ENCODE measurements at regions not wholly inside any gene's neighbourhood (a gene's known extent, or its start where the extent isn't known, plus 50 kb on each side); places are given as distances from the start of the nearest gene placed in this dataset.

DNA sequence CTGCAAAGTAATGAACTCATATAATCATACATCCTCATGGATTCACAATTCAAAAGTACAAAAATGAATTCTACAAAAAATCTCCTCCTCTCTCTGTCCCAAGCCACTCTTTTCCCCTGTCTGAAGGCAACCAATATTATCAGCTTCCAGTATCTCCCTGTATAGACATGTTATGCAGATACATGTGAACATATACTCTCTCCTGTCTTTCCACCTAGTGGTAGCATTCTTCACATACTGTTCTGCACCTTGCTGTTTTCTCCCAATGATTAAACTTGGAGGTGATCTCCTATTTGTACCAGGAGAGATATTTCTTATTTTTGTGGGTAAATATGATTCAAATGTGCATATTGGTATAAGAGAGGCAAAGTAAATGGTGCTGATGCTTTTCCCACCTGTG is 416.4 kb downstream of the EPM2A start:
- no peaks in the 10 kb centered on the region for H3K36me3 Mint-ChIP-seq
- H3K9me3 Mint-ChIP-seq, result peaks cover 9 to 11% of the 10 kb centered on the region in 2 donors
- H3K27ac Mint-ChIP-seq, result no peak overlapping the region
- no peak for ATAC-seq
- DNase-seq (ENCODE audit: low spot score in 2 of 2), result no peak

DNA sequence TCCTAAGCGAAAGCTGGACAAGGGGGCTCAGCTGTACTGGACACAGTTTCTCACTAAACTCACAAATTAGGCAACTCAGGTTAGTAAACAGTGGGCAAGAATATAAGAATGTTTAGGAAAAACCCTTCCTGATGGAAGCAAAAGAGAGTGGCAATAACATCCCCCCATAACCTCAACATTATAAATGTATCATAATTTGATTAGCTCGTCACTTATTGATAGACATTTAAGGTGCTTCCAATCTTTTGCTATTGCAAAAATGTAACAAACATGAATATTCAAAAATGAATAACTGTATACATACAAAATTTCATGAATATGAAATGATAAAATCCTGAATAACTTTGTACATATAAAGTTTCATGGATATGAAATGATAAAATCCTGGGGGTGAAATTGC is 415.7 kb downstream of the EPM2A start:
- Mint-ChIP-seq H3K27ac (no peak overlapping the region), H3K9me3 (peaks cover 9 to 11% of the 10 kb centered on the region in 2 donors), H3K36me3 (no peaks in the 10 kb centered on the region)
- no peak for ATAC-seq
- DNase-seq (ENCODE audit: low spot score in 2 of 2), result no peak

DNA sequence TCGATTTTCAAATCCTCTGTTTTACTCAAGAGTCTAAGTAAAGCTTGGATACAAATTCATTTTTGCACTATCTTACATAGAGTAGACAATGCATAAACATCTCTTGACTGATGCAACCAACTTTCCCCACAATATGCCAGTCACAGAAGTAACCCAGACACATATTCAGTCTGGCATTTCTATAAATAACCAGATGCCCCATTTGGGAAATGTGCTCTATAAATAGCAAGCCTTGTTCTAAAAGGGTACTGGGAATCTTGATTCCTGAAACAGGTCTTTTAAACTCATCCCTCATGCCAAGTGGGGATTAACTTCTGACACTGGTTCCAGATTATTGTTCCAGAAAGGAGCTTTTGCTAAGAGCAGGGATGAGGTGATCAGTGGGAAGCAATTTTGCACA is 411.7 kb downstream of the EPM2A start:
- DNase-seq (ENCODE audit: low spot score in 2 of 2) (no peak), ATAC-seq (no peak)
- Mint-ChIP-seq H3K9me3 (no peaks in the 10 kb centered on the region), H3K36me3 (no peaks in the 10 kb centered on the region), H3K27ac (no peak overlapping the region)

- no peak for ATAC-seq
- Mint-ChIP-seq H3K36me3 (no peaks in the 10 kb centered on the region), H3K9me3 (no peaks in the 10 kb centered on the region), H3K27ac (no peak overlapping the region)
- DNase-seq (ENCODE audit: low spot score in 2 of 2), result no peak
Measured at GRCh38 chr6:145327586-145327985, 407.7 kb downstream of the EPM2A start.

GRCh38 chr6:145329257-145329656 is 406.1 kb downstream of the EPM2A start:
- DNase-seq (ENCODE audit: low spot score in 2 of 2), result no peak
- no peaks in the 10 kb centered on the region for H3K36me3 Mint-ChIP-seq
- no peak for ATAC-seq
- no peaks in the 10 kb centered on the region for H3K9me3 Mint-ChIP-seq
- no peak overlapping the region for H3K27ac Mint-ChIP-seq

DNA sequence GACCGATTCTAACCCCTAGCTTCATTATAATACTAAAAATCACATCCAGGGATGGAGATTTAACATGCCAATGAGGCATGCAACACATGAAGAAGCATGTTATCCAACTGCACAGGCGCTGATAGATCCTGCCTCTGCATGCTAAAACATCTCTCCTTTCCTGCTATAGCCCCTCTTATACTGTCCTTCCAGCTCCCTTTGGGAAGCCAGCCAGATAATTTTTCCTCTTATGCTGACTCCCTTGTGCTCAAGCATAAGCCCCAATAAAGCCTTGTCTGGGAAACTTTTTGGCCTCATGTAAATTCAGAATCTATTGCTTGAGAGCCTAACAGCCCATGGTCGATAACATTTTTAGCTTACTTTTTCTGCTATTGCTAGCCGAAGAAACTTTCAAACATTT is 404.3 kb downstream of the EPM2A start:
- Mint-ChIP-seq H3K9me3 (no peaks in the 10 kb centered on the region), H3K36me3 (no peaks in the 10 kb centered on the region), H3K27ac (no peak overlapping the region)
- ATAC-seq (no peak), DNase-seq (ENCODE audit: low spot score in 2 of 2) (no peak)

- no peaks in the 10 kb centered on the region for H3K36me3 Mint-ChIP-seq
- H3K27ac Mint-ChIP-seq, result no peak overlapping the region
- DNase-seq (ENCODE audit: low spot score in 2 of 2) (no peak), ATAC-seq (no peak)
- H3K9me3 Mint-ChIP-seq, result no peaks in the 10 kb centered on the region
Measured at GRCh38 chr6:145332011-145332410, 403.3 kb downstream of the EPM2A start.

DNA sequence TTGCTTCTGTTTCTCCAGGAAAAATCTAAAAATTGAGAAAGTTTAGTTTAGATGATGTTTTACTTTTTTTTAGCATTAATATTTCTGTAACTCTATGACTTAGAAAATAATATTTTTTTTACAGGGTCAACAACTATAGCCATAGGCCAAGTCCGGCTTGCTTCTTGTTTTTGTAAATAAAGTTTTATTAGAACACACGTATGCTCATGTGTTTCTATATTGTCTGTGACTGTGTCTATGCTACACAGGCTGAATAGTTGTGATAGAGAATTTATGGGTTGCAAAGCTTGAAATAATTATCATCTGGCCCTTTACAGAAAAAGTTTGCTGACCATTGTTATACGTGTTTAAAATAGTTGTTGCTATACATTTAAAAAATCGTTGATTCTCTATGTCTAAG is 399.2 kb downstream of the EPM2A start:
- Mint-ChIP-seq H3K27ac (no peak overlapping the region), H3K9me3 (no peaks in the 10 kb centered on the region), H3K36me3 (no peaks in the 10 kb centered on the region)
- no peak for DNase-seq (ENCODE audit: low spot score in 2 of 2)
- ATAC-seq, result no peak

GRCh38 chr6:145339089-145339488 is 396.2 kb downstream of the EPM2A start:
- H3K27ac Mint-ChIP-seq, result no peak overlapping the region
- ATAC-seq (no peak), DNase-seq (ENCODE audit: low spot score in 2 of 2) (no peak)
- H3K36me3 Mint-ChIP-seq, result no peaks in the 10 kb centered on the region
- no peaks in the 10 kb centered on the region for H3K9me3 Mint-ChIP-seq

GRCh38 chr6:145340256-145340655 is 395.1 kb downstream of the EPM2A start:
- Mint-ChIP-seq H3K9me3 (no peaks in the 10 kb centered on the region), H3K36me3 (no peaks in the 10 kb centered on the region), H3K27ac (no peak overlapping the region)
- ATAC-seq, result no peak
- no peak for DNase-seq (ENCODE audit: low spot score in 2 of 2)

GRCh38 chr6:145345094-145345493 is 390.2 kb downstream of the EPM2A start:
- H3K9me3 Mint-ChIP-seq, result no peaks in the 10 kb centered on the region
- H3K36me3 Mint-ChIP-seq, result no peaks in the 10 kb centered on the region
- no peak for ATAC-seq
- no peak overlapping the region for H3K27ac Mint-ChIP-seq
- DNase-seq (ENCODE audit: low spot score in 2 of 2), result no peak

DNA sequence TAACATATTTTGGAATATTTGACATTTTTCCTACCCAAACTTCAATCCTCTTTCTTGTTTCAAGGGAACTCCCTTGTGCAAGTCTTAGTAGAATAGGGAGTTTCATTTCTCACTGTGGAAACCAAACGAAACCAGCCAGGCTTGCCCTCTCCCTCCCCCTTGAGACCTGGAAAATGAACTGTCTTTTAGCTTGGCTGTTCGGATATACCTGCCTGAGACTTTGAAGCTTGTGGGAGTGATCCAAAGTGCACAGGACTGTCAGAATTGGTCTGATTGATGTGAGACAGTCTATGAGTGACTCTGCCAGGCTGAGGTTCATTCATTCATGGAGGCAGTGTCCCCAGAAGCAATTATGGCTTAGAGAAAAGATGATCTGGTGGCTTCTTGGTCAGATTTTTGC is 388.1 kb downstream of the EPM2A start:
- ATAC-seq (no peak), DNase-seq (ENCODE audit: low spot score in 2 of 2) (no peak)
- no peaks in the 10 kb centered on the region for H3K36me3 Mint-ChIP-seq
- no peaks in the 10 kb centered on the region for H3K9me3 Mint-ChIP-seq
- H3K27ac Mint-ChIP-seq, result no peak overlapping the region

GRCh38 chr6:145349950-145350510 is 385.3 kb downstream of the EPM2A start:
- DNase-seq (ENCODE audit: low spot score in 2 of 2) (no peak), ATAC-seq (no peak)
- Mint-ChIP-seq H3K9me3 (no peaks in the 10 kb centered on the region), H3K36me3 (no peaks in the 10 kb centered on the region), H3K27ac (no peak overlapping the region)

- DNase-seq (ENCODE audit: low spot score in 2 of 2) (no peak), ATAC-seq (no peak)
- H3K36me3 Mint-ChIP-seq, result no peaks in the 10 kb centered on the region
- no peak overlapping the region for H3K27ac Mint-ChIP-seq
- no peaks in the 10 kb centered on the region for H3K9me3 Mint-ChIP-seq
Measured at GRCh38 chr6:145350928-145351327, 384.4 kb downstream of the EPM2A start.

GRCh38 chr6:145352382-145353080 is 382.8 kb downstream of the EPM2A start:
- no peaks in the 10 kb centered on the region for H3K36me3 Mint-ChIP-seq
- H3K27ac Mint-ChIP-seq, result no peak overlapping the region
- no peak for DNase-seq (ENCODE audit: low spot score in 2 of 2)
- H3K9me3 Mint-ChIP-seq, result no peaks in the 10 kb centered on the region
- ATAC-seq, result no peak

- peaks cover 0 to 5% of the 10 kb centered on the region in 2 donors for H3K9me3 Mint-ChIP-seq
- DNase-seq (ENCODE audit: low spot score in 2 of 2) (no peak), ATAC-seq (no peak)
- H3K27ac Mint-ChIP-seq, result no peak overlapping the region
- H3K36me3 Mint-ChIP-seq, result no peaks in the 10 kb centered on the region
Measured at GRCh38 chr6:145360865-145361264, 374.5 kb downstream of the EPM2A start.

- Mint-ChIP-seq H3K9me3 (peaks cover 0 to 7% of the 10 kb centered on the region in 2 donors), H3K27ac (no peak overlapping the region), H3K36me3 (no peaks in the 10 kb centered on the region)
- ATAC-seq (no peak), DNase-seq (ENCODE audit: low spot score in 2 of 2) (no peak)
Measured at GRCh38 chr6:145367149-145367548, 368.2 kb downstream of the EPM2A start.

DNA sequence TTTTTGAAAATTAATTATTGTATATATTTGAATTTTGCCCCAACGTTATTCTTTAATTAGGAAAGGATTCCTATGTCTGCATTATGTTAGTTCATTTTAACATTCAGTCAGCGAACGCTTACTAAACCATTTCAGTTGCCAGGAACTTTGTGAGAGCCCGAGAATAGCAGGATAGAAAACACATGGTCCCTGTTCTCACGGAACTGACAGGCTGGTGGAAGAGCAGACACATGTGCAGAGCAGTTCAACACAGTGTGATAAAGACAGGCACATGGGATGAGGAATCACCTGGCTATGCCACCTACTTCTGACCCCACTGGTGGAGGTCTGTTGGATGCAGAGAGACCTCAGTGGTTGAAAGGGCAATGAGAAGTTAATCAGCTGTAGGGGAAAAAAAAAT is 367.2 kb downstream of the EPM2A start:
- DNase-seq (ENCODE audit: low spot score in 2 of 2), result no peak
- H3K36me3 Mint-ChIP-seq, result no peaks in the 10 kb centered on the region
- no peak overlapping the region for H3K27ac Mint-ChIP-seq
- H3K9me3 Mint-ChIP-seq, result peaks cover 0 to 8% of the 10 kb centered on the region in 2 donors
- ATAC-seq, result no peak

All from activated naive CD4-positive, alpha-beta T cell treated with anti-CD3 and anti-CD28 coated beads, Interleukin-2, amount 50 U/mL, for 72 hours (primary cell).